Tibial nerve (tissue), 4 donors: ENCODE measurements at regions not wholly inside any gene's neighbourhood (a gene's known extent, or its start where the extent isn't known, plus 50 kb on each side); places are given as distances from the start of the nearest gene placed in this dataset.

Experiments used
- DNase-seq, 2 donors: peaks; one replicate each; pipeline ENCODE4 v3.0.0-alpha.2; 2019; ENCODE audit warnings: low spot score in 2 of 2
- H3K27ac ChIP-seq, 4 donors: fragments of 200-600 bp; sonication (generic) in 3 of 4; one replicate each; pipeline ENCODE4 v1.5.1; 2017 to 2019; ENCODE audit warnings: mild to moderate bottlenecking in 1 of 4
- H3K27me3 ChIP-seq, 2 donors: fragments of 200-600 bp; sonication (generic) in 1 of 2; one replicate each; pipeline versions ENCODE4 v1.5.1 to v1.6.0; 2017 to 2019
- H3K36me3 ChIP-seq, 3 donors: fragments of 200-600 bp; sonication (generic); one replicate each; pipeline ENCODE4 v1.5.1; 2018 to 2019
- H3K4me1 ChIP-seq, 4 donors: fragments of 200-600 bp; sonication (generic) in 3 of 4; one replicate each; pipeline ENCODE4 v1.5.1; 2017 to 2019
- H3K4me3 ChIP-seq, 4 donors: fragments of 200-600 bp; sonication (generic) in 3 of 4; one replicate each; pipeline ENCODE4 v1.5.1; 2017 to 2019; ENCODE audit warnings: mild to moderate bottlenecking in 1 of 4, moderate library complexity in 1 of 4
- H3K9me3 ChIP-seq, 4 donors: fragments of 200-600 bp; sonication (generic) in 3 of 4; one replicate each; pipeline ENCODE4 v1.5.1; 2017 to 2019
- CTCF ChIP-seq, 5 experiments: fragments of 200-600 bp in 3 of 5; fragments of 450-650 bp in 2 of 5; sonication (generic) in 3 of 5; IDR thresholded peaks; one replicate each; pipeline ENCODE4 v1.5.1; 2016 to 2019; ENCODE audit warnings: antibody characterized with exemption in 5 of 5, mild to moderate bottlenecking in 3 of 5, moderate library complexity in 2 of 5
- EP300 ChIP-seq, 2 donors: sonication (generic); formaldehyde crosslinking; IDR thresholded peaks; one replicate each; pipeline ENCODE4 v1.6.1; 2017; ENCODE audit warnings: antibody characterized with exemption in 2 of 2, mild to moderate bottlenecking in 1 of 2
- POLR2A ChIP-seq, 2 donors: fragments of 450-650 bp; IDR thresholded peaks; one replicate each; pipeline ENCODE4 v1.6.1; 2017; ENCODE audit warnings: antibody characterized with exemption in 2 of 2, mild to moderate bottlenecking in 2 of 2, moderate library complexity in 2 of 2
- WGBS, 2 donors: methylation state at CpG; one replicate each; pipeline ENCODE4 v1.1.5; 2018; 5-methylcytosine and 5-hydroxymethylcytosine counted together

GRCh38 chr13:31518645-31519044 is 220.7 kb upstream of the RXFP2 start:
- peaks cover 0 to 4% (median 0%) of the 10 kb centered on the region in 4 donors for H3K4me1 ChIP-seq
- no peak overlapping the region for H3K27ac ChIP-seq
- H3K4me3 ChIP-seq = no peak overlapping the region
- H3K9me3 ChIP-seq = no peaks in the 10 kb centered on the region
- no peaks in the 10 kb centered on the region for H3K36me3 ChIP-seq
- DNase-seq = no peak
- H3K27me3 ChIP-seq = no peaks in the 10 kb centered on the region
- TF ChIP-seq EP300 (IDR thresholded peaks at IDR 0.05) = no peak
- no peak for TF ChIP-seq CTCF (IDR thresholded peaks at IDR 0.05)
- TF ChIP-seq POLR2A (IDR thresholded peaks at IDR 0.05) = no peak
- 51 to 60% methylated on average over 4 of the region's 4 CpGs for WGBS, 2 donors

- no peak for DNase-seq
- no peaks in the 10 kb centered on the region for H3K36me3 ChIP-seq
Measured at GRCh38 chr13:31521435-31521834, 217.9 kb upstream of the RXFP2 start.

GRCh38 chr13:31522396-31522795 is 216.9 kb upstream of the RXFP2 start:
- no peak overlapping the region for H3K27ac ChIP-seq
- H3K4me1 ChIP-seq = no peaks in the 10 kb centered on the region
- H3K36me3 ChIP-seq = no peaks in the 10 kb centered on the region
- H3K9me3 ChIP-seq = peaks cover 0 to 4% (median 0%) of the 10 kb centered on the region in 4 donors
- WGBS, 2 donors = 91 to 92% methylated on average over 1 of the region's 1 CpG
- DNase-seq = no peak
- no peak for TF ChIP-seq POLR2A (IDR thresholded peaks at IDR 0.05)
- no peak overlapping the region for H3K4me3 ChIP-seq
- no peaks in the 10 kb centered on the region for H3K27me3 ChIP-seq

More at GRCh38 chr13:31521435-31521834, 217.9 kb upstream of the RXFP2 start:
- H3K27me3 ChIP-seq = no peaks in the 10 kb centered on the region
- H3K27ac ChIP-seq = no peak overlapping the region
- H3K4me3 ChIP-seq = no peak overlapping the region
- TF ChIP-seq POLR2A (IDR thresholded peaks at IDR 0.05) (no peak), EP300 (IDR thresholded peaks at IDR 0.05) (no peak), CTCF (IDR thresholded peaks at IDR 0.05) (no peak)
- peaks cover 0 to 4% (median 0%) of the 10 kb centered on the region in 4 donors for H3K9me3 ChIP-seq
- no peaks in the 10 kb centered on the region for H3K4me1 ChIP-seq

GRCh38 chr13:31528176-31528575 is 211.2 kb upstream of the RXFP2 start:
- no peak overlapping the region for H3K4me3 ChIP-seq
- DNase-seq = no peak
- 83 to 84% methylated on average over 3 of the region's 3 CpGs for WGBS, 2 donors
- H3K36me3 ChIP-seq = no peaks in the 10 kb centered on the region
- peaks cover 0 to 4% (median 0%) of the 10 kb centered on the region in 4 donors for H3K9me3 ChIP-seq
- no peaks in the 10 kb centered on the region for H3K27me3 ChIP-seq
- no peaks in the 10 kb centered on the region for H3K4me1 ChIP-seq
- TF ChIP-seq CTCF (IDR thresholded peaks at IDR 0.05) (no peak), EP300 (IDR thresholded peaks at IDR 0.05) (no peak), POLR2A (IDR thresholded peaks at IDR 0.05) (no peak)
- H3K27ac ChIP-seq = no peak overlapping the region

GRCh38 chr13:31528758-31529157 is 210.6 kb upstream of the RXFP2 start:
- Histone ChIP-seq H3K4me1 (no peaks in the 10 kb centered on the region), H3K27me3 (no peaks in the 10 kb centered on the region), H3K27ac (no peak overlapping the region), H3K9me3 (peaks cover 0 to 7% (median 0%) of the 10 kb centered on the region in 4 donors), H3K36me3 (no peaks in the 10 kb centered on the region), H3K4me3 (no peak overlapping the region)
- 70 to 80% methylated on average over 1 of the region's 1 CpG for WGBS, 2 donors
- no peak for DNase-seq
- TF ChIP-seq EP300 (IDR thresholded peaks at IDR 0.05) = no peak
- TF ChIP-seq POLR2A (IDR thresholded peaks at IDR 0.05) = no peak
- no peak for TF ChIP-seq CTCF (IDR thresholded peaks at IDR 0.05)

- Histone ChIP-seq H3K4me3 (no peak overlapping the region), H3K36me3 (no peaks in the 10 kb centered on the region), H3K27me3 (no peaks in the 10 kb centered on the region), H3K27ac (no peak overlapping the region), H3K9me3 (peaks cover 0 to 3% (median 0%) of the 10 kb centered on the region in 4 donors), H3K4me1 (no peaks in the 10 kb centered on the region)
- WGBS, 2 donors = 77 to 91% methylated on average over 4 of the region's 4 CpGs
- DNase-seq = no peak
- TF ChIP-seq POLR2A (IDR thresholded peaks at IDR 0.05) (no peak), CTCF (IDR thresholded peaks at IDR 0.05) (no peak), EP300 (IDR thresholded peaks at IDR 0.05) (no peak)
Measured at GRCh38 chr13:31530922-31531321, 208.4 kb upstream of the RXFP2 start.
